Stimulated activated naive CD8-positive, alpha-beta T cell treated with anti-CD3 and anti-CD28 coated beads, Interleukin-15, amount 100 ng/mL, for 72 hours (primary cell): ENCODE measurements at regions not wholly inside any gene's neighbourhood (a gene's known extent, or its start where the extent isn't known, plus 50 kb on each side); places are given as distances from the start of the nearest gene placed in this dataset.

Experiments
- ATAC-seq: fragments of 150-1000 bp; cut with Tn5 transposase; 2 replicates; pipeline ENCODE4 v1.10.0; 2021; ENCODE audit warnings: mild to moderate bottlenecking, moderate library complexity
- DNase-seq, 2 donors: peaks; one replicate each; pipeline ENCODE4 v3.0.0; 2021 to 2022
- H3K27ac Mint-ChIP-seq, 2 donors: one replicate each; pipeline ENCODE4 v1.8.0; 2022; ENCODE audit warnings: mild to moderate bottlenecking in 2 of 2, mixed read lengths in 2 of 2, moderate library complexity in 2 of 2
- H3K27me3 Mint-ChIP-seq: one replicate; pipeline ENCODE4 v1.8.0; 2022; ENCODE audit warnings: mixed read lengths
- H3K4me1 Mint-ChIP-seq: one replicate; pipeline ENCODE4 v1.8.0; 2022; ENCODE audit warnings: mild to moderate bottlenecking, mixed read lengths
- H3K4me3 Mint-ChIP-seq, 2 donors: one replicate each; pipeline ENCODE4 v1.8.0; 2022; ENCODE audit warnings: mild to moderate bottlenecking in 2 of 2, mixed read lengths in 2 of 2, moderate library complexity in 1 of 2
- H3K9me3 Mint-ChIP-seq, 2 donors: one replicate each; pipeline ENCODE4 v1.8.0; 2022; ENCODE audit warnings: mixed read lengths in 2 of 2

GRCh38 chr5:17156463-17156862, 61.0 kb upstream of the BASP1 start:
- H3K27ac Mint-ChIP-seq = no peak overlapping the region
- H3K27me3 Mint-ChIP-seq = no peaks in the 10 kb centered on the region
- peaks cover 7 to 11% of the 10 kb centered on the region in 2 donors for H3K9me3 Mint-ChIP-seq
- DNase-seq = no peak
- ATAC-seq = no peak
- no peaks in the 10 kb centered on the region for H3K4me1 Mint-ChIP-seq
- H3K4me3 Mint-ChIP-seq = no peak overlapping the region

- H3K9me3 Mint-ChIP-seq = peaks cover 7 to 11% of the 10 kb centered on the region in 2 donors
- ATAC-seq = no peak
- H3K4me3 Mint-ChIP-seq = no peak overlapping the region
- DNase-seq = no peak
- H3K27ac Mint-ChIP-seq = no peak overlapping the region
- H3K4me1 Mint-ChIP-seq = no peaks in the 10 kb centered on the region
- H3K27me3 Mint-ChIP-seq = no peaks in the 10 kb centered on the region
Observed at GRCh38 chr5:17157294-17157693, 60.1 kb upstream of the BASP1 start.

GRCh38 chr5:17157916-17158529, 59.4 kb upstream of the BASP1 start:
- DNase-seq (no peak), ATAC-seq (no peak)
- peaks cover 7 to 11% of the 10 kb centered on the region in 2 donors for H3K9me3 Mint-ChIP-seq
- H3K4me1 Mint-ChIP-seq = no peaks in the 10 kb centered on the region
- H3K27me3 Mint-ChIP-seq = no peaks in the 10 kb centered on the region
- no peak overlapping the region for H3K4me3 Mint-ChIP-seq
- H3K27ac Mint-ChIP-seq = no peak overlapping the region

GRCh38 chr5:17160756-17161040, 56.7 kb upstream of the BASP1 start:
- DNase-seq (no peak), ATAC-seq (no peak)
- Mint-ChIP-seq H3K27me3 (no peaks in the 10 kb centered on the region), H3K4me3 (no peak overlapping the region), H3K4me1 (no peaks in the 10 kb centered on the region), H3K27ac (no peak overlapping the region), H3K9me3 (no peaks in the 10 kb centered on the region)

- Mint-ChIP-seq H3K4me3 (no peak overlapping the region), H3K27me3 (no peaks in the 10 kb centered on the region), H3K27ac (no peak overlapping the region), H3K9me3 (no peaks in the 10 kb centered on the region), H3K4me1 (no peaks in the 10 kb centered on the region)
- DNase-seq (no peak), ATAC-seq (no peak)
Observed at GRCh38 chr5:17161662-17162061, 55.8 kb upstream of the BASP1 start.

- DNase-seq (no peak), ATAC-seq (no peak)
- Mint-ChIP-seq H3K27me3 (no peaks in the 10 kb centered on the region), H3K27ac (no peak overlapping the region), H3K9me3 (no peaks in the 10 kb centered on the region), H3K4me1 (no peaks in the 10 kb centered on the region), H3K4me3 (no peak overlapping the region)
Observed at GRCh38 chr5:17163221-17163620, 54.2 kb upstream of the BASP1 start.

- no peak overlapping the region for H3K4me3 Mint-ChIP-seq
- H3K9me3 Mint-ChIP-seq = no peaks in the 10 kb centered on the region
- no peaks in the 10 kb centered on the region for H3K4me1 Mint-ChIP-seq
- ATAC-seq (no peak), DNase-seq (no peak)
- H3K27ac Mint-ChIP-seq = no peak overlapping the region
- no peaks in the 10 kb centered on the region for H3K27me3 Mint-ChIP-seq
Observed at GRCh38 chr5:17167171-17167891, 50.1 kb upstream of the BASP1 start.
